T-helper 22 cell (primary cell): ENCODE measurements at regions not wholly inside any gene's neighbourhood (a gene's known extent, or its start where the extent isn't known, plus 50 kb on each side); places are given as distances from the start of the nearest gene placed in this dataset.

Experiments used
- DNase-seq: peaks from one replicate; pipeline ENCODE4 v3.0.0-alpha.2; 2020; ENCODE audit warnings: low read depth

GRCh38 chr3:80215191-80215590 is 447.4 kb upstream of the ROBO1 start:
- no peak for DNase-seq

DNA sequence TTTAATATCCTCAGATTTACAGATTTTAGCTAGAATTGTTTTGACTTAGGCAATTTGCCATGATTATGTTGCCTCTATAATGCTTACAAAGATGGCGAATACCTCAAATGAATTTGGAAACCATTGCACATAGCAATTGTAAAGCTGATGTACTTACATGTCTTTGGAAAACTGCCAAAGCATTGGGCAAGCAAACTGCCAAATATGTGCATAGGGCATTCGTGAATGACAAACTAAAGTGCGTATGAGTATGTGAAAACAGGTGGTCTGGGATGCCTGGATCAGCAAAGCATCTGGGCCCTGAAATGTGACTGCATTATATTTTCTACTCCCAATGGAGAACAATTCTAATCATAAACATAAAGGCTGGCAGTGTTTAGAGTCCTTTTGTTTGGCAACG is 445.3 kb upstream of the ROBO1 start:
- no peak for DNase-seq

DNA sequence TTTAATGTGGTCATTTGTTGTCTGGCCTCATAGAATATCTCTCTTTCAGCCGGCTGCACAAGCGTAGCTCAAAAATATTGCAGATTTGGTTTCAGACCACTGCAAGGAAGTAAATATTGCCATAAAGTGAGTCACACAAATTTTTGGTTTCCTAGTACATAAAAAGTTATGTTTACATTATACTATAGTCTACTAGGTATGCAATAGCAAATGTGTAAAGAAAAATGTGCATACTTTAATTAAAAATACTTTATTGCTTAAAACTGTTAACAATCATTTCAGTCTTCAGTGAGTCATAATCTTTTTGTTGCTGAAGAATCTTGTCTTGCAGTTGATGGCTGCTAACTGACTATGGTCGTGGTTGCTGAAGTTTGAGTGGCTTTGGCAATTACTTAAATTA is 425.1 kb upstream of the ROBO1 start:
- DNase-seq = no peak

- no peak for DNase-seq
Measured at GRCh38 chr3:80190051-80190450, 422.3 kb upstream of the ROBO1 start.

DNA sequence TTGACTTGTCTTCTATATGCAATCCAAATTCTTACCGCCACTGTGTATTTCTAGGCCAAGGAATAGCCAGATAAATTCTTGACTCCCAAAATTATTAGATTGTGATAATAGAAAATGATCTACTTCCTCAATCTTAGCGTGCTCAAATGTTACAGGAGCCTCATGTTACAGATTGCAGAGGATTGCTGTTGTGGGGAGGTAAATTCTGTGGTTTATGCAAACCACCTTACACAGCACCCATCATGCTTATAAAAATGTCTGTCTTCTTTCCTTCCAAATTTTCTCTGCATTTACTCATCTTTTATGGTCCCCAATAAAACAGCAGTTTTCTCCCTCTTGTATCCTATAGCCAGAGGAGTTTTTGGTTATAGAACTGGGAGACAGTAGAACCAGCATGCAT is 420.2 kb upstream of the ROBO1 start:
- no peak for DNase-seq

- no peak for DNase-seq
Measured at GRCh38 chr3:80159990-80160506, 392.2 kb upstream of the ROBO1 start.

DNA sequence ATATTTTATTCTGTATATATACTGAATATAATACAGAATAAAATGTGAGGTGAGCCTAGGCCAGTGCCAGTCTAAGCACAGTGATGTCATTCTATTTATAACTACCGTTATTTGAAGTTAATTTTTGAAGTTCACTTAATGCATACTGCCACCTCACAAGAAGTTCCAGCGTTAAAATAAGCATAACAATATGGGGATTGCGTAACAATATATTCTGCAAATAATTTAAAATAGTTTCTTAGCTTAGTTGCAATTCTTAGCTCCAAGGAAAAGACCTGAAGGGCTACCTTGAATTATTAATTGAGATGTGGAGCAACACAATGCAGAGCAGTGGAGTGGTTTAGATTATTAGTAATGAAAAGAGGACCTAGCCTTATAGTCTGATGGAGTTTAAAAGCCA is 390.5 kb upstream of the ROBO1 start:
- no peak for DNase-seq

DNA sequence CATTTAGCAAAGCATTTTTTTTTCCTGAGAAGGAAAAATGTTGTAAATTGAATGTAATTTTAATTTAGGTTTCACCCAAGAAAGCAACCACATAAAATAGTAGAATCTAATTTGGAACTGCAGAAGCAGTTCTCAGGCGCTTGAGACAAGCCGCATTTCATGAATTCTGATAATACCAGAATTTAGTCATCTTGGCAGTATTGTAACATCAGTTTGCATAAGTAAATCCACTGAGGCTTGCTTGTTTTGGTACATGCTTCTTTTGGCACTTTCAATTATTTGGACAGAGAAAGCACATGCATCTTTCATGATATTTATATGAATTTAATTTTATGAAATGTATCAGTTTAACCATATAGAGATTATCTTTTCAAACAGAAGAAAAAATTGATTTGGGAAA is 389.7 kb upstream of the ROBO1 start:
- DNase-seq = no peak

DNA sequence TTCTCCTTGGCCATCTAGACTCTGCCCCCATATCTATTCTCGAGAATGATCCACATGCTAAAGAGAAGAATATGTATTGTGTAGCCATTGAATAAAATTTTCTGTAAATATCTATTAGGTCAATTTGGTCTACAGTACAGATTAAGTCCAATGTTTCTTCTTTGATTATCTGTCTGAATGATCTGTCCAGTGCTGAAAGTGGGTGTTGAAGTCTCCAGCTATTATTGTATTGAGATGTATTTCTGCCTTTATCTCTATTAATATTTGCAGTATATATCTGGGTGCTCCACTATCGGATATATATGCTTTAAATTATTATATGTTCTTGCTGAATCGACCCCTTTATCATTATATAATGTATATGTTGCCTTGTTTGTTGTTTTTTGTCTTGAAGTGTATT is 384.9 kb upstream of the ROBO1 start:
- no peak for DNase-seq

DNA sequence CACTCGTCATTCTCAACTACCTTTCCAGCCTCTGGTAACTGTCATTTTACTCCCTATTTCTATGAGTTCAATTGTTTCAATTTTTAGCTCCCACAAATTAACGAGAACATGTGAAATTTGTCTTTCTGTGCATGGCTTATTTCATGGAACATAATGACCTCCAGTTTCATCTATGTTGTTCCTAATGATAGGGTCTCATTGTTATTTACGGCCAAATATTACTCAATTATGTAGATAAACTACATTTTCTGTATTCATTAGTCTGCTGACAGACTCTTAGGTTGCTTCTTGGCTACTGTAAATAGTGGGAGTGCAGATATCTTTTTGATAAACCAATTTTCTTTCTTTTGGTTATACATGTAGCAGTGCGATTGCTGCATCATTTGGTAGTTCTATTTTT is 374.9 kb upstream of the ROBO1 start:
- DNase-seq = no peak

DNA sequence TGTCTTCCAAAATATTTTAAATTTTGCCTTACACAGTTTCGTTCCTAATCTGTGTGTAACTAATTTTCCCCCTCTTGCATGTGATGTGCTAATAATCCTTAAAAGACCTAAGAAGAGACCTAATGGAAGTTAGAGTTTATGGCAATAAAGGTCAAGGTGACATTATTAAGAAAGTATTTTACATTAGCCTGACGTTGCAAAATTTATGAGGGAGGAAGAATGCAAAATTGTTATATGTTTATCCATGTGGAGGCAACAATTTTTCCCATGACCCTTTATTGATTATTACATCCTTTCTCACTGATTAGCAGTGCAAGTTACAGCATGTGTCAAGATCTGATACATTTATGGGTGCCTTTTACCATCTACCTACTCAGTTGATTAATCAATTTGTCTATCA is 373.8 kb upstream of the ROBO1 start:
- DNase-seq = no peak

GRCh38 chr3:80116281-80116680 is 348.5 kb upstream of the ROBO1 start:
- no peak for DNase-seq

DNA sequence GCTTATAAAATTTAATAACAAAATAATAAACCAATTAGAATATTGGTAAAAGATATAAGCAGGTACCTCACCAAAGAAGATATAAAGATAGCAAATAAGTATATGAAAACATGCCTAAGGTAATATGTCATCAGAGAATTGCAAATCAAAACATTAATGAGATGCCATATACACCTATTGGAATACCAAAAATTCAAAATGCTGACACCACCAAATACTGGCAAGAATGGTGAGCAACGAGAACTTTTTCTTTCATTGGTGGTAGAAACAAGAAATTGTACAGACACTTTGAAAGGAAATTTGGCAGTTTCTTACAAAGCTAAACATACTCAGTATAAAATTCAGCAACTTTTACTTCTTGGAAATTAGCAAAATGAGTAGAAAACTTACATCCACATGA is 346.9 kb upstream of the ROBO1 start:
- DNase-seq = no peak

GRCh38 chr3:80113331-80113730 is 345.5 kb upstream of the ROBO1 start:
- no peak for DNase-seq

- DNase-seq = no peak
Measured at GRCh38 chr3:80099559-80100066, 331.8 kb upstream of the ROBO1 start.

- DNase-seq = no peak
Measured at GRCh38 chr3:80097674-80098073, 329.9 kb upstream of the ROBO1 start.

DNA sequence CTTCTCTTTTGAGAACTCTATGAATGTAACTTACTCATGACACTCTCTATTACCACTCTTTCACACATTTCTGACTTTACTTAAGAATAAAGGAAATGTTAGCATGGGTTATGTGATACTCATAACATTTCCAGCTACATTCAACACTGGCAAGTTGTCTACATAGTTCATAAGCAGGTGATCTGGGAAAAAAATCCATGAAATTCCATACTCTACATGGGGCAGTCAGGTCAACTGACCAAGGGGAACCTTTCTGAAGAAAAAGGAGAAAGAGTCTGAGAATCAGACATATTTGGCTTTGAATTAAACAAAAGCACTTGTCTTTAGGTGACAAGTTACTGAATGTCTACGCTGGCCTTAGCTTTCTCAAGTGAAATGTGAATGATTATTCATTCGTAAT is 329.1 kb upstream of the ROBO1 start:
- no peak for DNase-seq

- no peak for DNase-seq
Measured at GRCh38 chr3:80094589-80094988, 326.8 kb upstream of the ROBO1 start.

DNA sequence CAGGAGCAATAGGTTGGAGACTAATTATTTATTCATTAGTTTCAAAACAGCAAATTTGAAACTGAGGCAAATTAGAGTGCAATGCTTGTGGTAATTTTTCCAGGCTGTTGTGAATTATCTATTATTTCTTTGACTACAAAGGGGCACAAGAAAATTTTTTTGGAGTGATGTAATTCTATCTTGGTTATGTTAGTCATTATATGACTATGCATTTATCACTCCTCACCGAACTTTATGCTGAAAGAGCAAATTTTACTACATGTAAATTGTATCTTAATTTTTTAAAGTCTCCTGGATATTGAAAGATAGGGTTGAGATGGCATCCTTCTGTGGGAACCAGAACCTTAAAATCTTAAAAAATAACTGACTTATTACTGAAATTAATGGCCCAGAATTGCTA is 320.0 kb upstream of the ROBO1 start:
- DNase-seq = no peak

DNA sequence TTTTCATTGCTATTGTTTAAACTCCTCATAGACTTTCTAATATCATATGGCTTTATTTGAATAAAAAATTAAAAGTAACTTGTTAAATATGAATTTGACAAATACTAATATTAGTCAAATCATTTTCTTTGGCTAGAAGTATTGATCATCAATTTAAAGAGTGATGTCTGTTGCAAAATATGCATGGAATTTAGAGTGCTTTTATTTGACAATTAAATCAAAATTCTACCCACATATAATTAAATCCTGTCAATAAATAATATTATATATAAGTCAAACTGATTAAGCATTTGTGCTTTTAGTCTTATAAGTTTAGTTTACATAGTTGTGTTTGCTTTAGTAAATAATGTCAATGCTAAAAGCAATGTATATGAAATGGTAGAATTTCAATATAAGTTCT is 318.6 kb upstream of the ROBO1 start:
- no peak for DNase-seq

GRCh38 chr3:80079886-80080285 is 312.1 kb upstream of the ROBO1 start:
- DNase-seq = no peak

GRCh38 chr3:80068459-80068858 is 300.7 kb upstream of the ROBO1 start:
- no peak for DNase-seq

- DNase-seq = no peak
Measured at GRCh38 chr3:80063535-80063934, 295.7 kb upstream of the ROBO1 start.

- DNase-seq = no peak
Measured at GRCh38 chr3:80060664-80061063, 292.9 kb upstream of the ROBO1 start.

GRCh38 chr3:80055306-80055705 is 287.5 kb upstream of the ROBO1 start:
- no peak for DNase-seq
